Adrenal gland (tissue), 5 donors: ENCODE measurements at regions not wholly inside any gene's neighbourhood (a gene's known extent, or its start where the extent isn't known, plus 50 kb on each side); places are given as distances from the start of the nearest gene placed in this dataset.

Source experiments
- CTCF ChIP-seq, 6 experiments: fragments of 450-650 bp in 4 of 6; fragments of 200-600 bp in 2 of 6; sonication (generic) in 1 of 6; IDR thresholded peaks; 1 replicate in 5 of 6; 2 replicates in 1 of 6; pipeline versions ENCODE4 v1.5.1 to v1.8.0; 2016 to 2021; ENCODE audit warnings: antibody characterized with exemption in 6 of 6, mild to moderate bottlenecking in 2 of 6, moderate library complexity in 1 of 6
- POLR2A ChIP-seq, 2 donors: fragments of 450-650 bp; IDR thresholded peaks; one replicate each; pipeline ENCODE4 v1.6.1; 2017; ENCODE audit warnings: antibody characterized with exemption in 2 of 2, mild to moderate bottlenecking in 2 of 2, moderate library complexity in 1 of 2
- donor health status: DM: no; HTN: no; CAD: no.

GRCh38 chr14:63782683-63783389 lies 55.0 kb upstream of the SGPP1 start:
- TF ChIP-seq POLR2A (IDR thresholded peaks at IDR 0.05) = no peak
- no peak for TF ChIP-seq CTCF (IDR thresholded peaks at IDR 0.05)
